HG02884 (cell line): ENCODE measurements at regions not wholly inside any gene's neighbourhood (a gene's known extent, or its start where the extent isn't known, plus 50 kb on each side); places are given as distances from the start of the nearest gene placed in this dataset.
"Not testable (repeated sequence)": the region's sequence is repeated elsewhere in the genome, so short reads cannot be mapped to it uniquely, and the experiment has no call there.

Experiments
- ATAC-seq: cut with Tn5 transposase; IDR thresholded peaks from one replicate; pipeline ENCODE4 v1.9.1; 2021; ENCODE audit warnings: mild to moderate bottlenecking, moderate library complexity; ENCODE audit not compliant: unreplicated experiment

- ATAC-seq = no peak
Measured at GRCh38 chr20:57983082-57983481, 245.4 kb downstream of the ANKRD60 start.

GRCh38 chr20:57980506-57980905 lies 247.9 kb downstream of the ANKRD60 start:
- no peak for ATAC-seq

- no peak for ATAC-seq
Measured at GRCh38 chr20:57977569-57977968, 250.9 kb downstream of the ANKRD60 start.

GRCh38 chr20:57977141-57977540 lies 251.3 kb downstream of the ANKRD60 start:
- ATAC-seq = no peak

GRCh38 chr20:57974863-57975262 lies 253.6 kb downstream of the ANKRD60 start:
- ATAC-seq = no peak

- no peak for ATAC-seq
Measured at GRCh38 chr20:57973886-57974285, 254.6 kb downstream of the ANKRD60 start.

- not testable (repeated sequence) for ATAC-seq
Measured at GRCh38 chr20:57971583-57971982, 256.9 kb downstream of the ANKRD60 start.

GRCh38 chr20:57970856-57971255 lies 257.6 kb downstream of the ANKRD60 start:
- ATAC-seq = no peak

GRCh38 chr20:57970116-57970515 lies 258.3 kb downstream of the ANKRD60 start:
- ATAC-seq = no peak

GRCh38 chr20:57968120-57968519 lies 258.3 kb upstream of the PMEPA1 start:
- no peak for ATAC-seq

GRCh38 chr20:57967364-57967763 lies 257.5 kb upstream of the PMEPA1 start:
- no peak for ATAC-seq

- ATAC-seq = no peak
Measured at GRCh38 chr20:57966620-57967019, 256.8 kb upstream of the PMEPA1 start.

- ATAC-seq = no peak
Measured at GRCh38 chr20:57965441-57965840, 255.6 kb upstream of the PMEPA1 start.

GRCh38 chr20:57964011-57964862 lies 254.4 kb upstream of the PMEPA1 start:
- ATAC-seq = no peak

- no peak for ATAC-seq
Measured at GRCh38 chr20:57960803-57961575, 251.2 kb upstream of the PMEPA1 start.

GRCh38 chr20:57959589-57959988 lies 249.8 kb upstream of the PMEPA1 start:
- no peak for ATAC-seq

GRCh38 chr20:57959018-57959417 lies 249.2 kb upstream of the PMEPA1 start:
- no peak for ATAC-seq

- no peak for ATAC-seq
Measured at GRCh38 chr20:57958050-57958420, 248.2 kb upstream of the PMEPA1 start.

- no peak for ATAC-seq
Measured at GRCh38 chr20:57957411-57958049, 247.7 kb upstream of the PMEPA1 start.

- ATAC-seq = no peak
Measured at GRCh38 chr20:57953638-57954037, 243.8 kb upstream of the PMEPA1 start.

- no peak for ATAC-seq
Measured at GRCh38 chr20:57952136-57952535, 242.3 kb upstream of the PMEPA1 start.

- no peak for ATAC-seq
Measured at GRCh38 chr20:57951549-57951948, 241.7 kb upstream of the PMEPA1 start.
